ENCODE measurements at regions not wholly inside any gene's neighbourhood (a gene's known extent, or its start where the extent isn't known, plus 50 kb on each side); places are given as distances from the start of the nearest gene placed in this dataset.
"Not testable (repeated sequence)": the region's sequence is repeated elsewhere in the genome, so short reads cannot be mapped to it uniquely, and the experiment has no call there.

DNA sequence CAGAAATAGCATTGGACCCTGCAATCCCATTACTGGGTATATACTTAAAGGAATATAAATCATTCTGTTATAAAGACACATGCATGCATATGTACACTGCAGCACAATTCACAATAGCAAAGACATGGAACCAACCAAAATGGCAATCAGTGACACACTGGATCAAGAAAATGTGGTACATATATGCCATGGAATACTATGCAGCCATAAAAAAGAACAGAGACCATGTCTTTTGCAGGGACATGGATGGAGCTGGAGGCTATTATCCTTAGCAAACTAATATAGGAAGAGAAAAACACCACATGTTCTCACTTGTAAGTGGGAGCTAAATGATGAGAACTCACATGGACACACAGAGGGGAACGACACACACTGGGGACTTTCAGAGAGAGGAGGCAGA lies 53.9 kb upstream of the GOLGA8A start:
- TF ChIP-seq, protein P1, sequence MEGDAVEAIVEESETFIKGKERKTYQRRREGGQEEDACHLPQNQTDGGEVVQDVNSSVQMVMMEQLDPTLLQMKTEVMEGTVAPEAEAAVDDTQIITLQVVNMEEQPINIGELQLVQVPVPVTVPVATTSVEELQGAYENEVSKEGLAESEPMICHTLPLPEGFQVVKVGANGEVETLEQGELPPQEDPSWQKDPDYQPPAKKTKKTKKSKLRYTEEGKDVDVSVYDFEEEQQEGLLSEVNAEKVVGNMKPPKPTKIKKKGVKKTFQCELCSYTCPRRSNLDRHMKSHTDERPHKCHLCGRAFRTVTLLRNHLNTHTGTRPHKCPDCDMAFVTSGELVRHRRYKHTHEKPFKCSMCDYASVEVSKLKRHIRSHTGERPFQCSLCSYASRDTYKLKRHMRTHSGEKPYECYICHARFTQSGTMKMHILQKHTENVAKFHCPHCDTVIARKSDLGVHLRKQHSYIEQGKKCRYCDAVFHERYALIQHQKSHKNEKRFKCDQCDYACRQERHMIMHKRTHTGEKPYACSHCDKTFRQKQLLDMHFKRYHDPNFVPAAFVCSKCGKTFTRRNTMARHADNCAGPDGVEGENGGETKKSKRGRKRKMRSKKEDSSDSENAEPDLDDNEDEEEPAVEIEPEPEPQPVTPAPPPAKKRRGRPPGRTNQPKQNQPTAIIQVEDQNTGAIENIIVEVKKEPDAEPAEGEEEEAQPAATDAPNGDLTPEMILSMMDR (IDR thresholded peaks at IDR 0.05), result not testable (repeated sequence)
- not testable (repeated sequence) for TF ChIP-seq POLR2A (IDR thresholded peaks at IDR 0.05)

Measured in adrenal gland (tissue), 5 donors.